Aorta (tissue), 5 donors: ENCODE measurements at regions not wholly inside any gene's neighbourhood (a gene's known extent, or its start where the extent isn't known, plus 50 kb on each side); places are given as distances from the start of the nearest gene placed in this dataset.

ENCODE experiments used
- ATAC-seq: fragments of 200-7000 bp; cut with Tn5 transposase; one replicate; pipeline ENCODE4 v1.9.1; 2022; ENCODE audit warnings: moderate library complexity; ENCODE audit not compliant: low FRiP score
- DNase-seq, 2 donors: peaks; one replicate each; pipeline ENCODE4 v3.0.0-alpha.2; 2020
- H3K27ac ChIP-seq, 2 donors: one replicate each; pipeline ENCODE4 v1.5.1; 2013; ENCODE audit warnings: low read length in 2 of 2, mild to moderate bottlenecking in 2 of 2, moderate library complexity in 2 of 2, control low read depth in 1 of 2, inconsistent platforms in 1 of 2, low read depth in 1 of 2
- H3K27me3 ChIP-seq, 2 donors: one replicate each; pipeline ENCODE4 v1.6.1; 2013; ENCODE audit warnings: control low read depth in 1 of 2, low read length in 1 of 2, mild to moderate bottlenecking in 1 of 2, moderate library complexity in 1 of 2; ENCODE audit not compliant: insufficient read depth in 2 of 2, control insufficient read depth in 1 of 2
- H3K36me3 ChIP-seq, 2 donors: one replicate each; pipeline ENCODE4 v1.6.1; 2013; ENCODE audit warnings: control low read depth in 1 of 2, low read length in 1 of 2, mild to moderate bottlenecking in 1 of 2; ENCODE audit not compliant: insufficient read depth in 2 of 2, control insufficient read depth in 1 of 2
- H3K4me1 ChIP-seq, 2 donors: one replicate each; pipeline ENCODE4 v1.6.1; 2013; ENCODE audit warnings: low read length in 2 of 2, control low read depth in 1 of 2, mild to moderate bottlenecking in 1 of 2, moderate library complexity in 1 of 2; ENCODE audit not compliant: insufficient read depth in 2 of 2, control insufficient read depth in 1 of 2
- H3K4me3 ChIP-seq, 2 donors: one replicate each; pipeline ENCODE4 v1.5.1; 2013; ENCODE audit warnings: low read length in 2 of 2, control low read depth in 1 of 2, mild to moderate bottlenecking in 1 of 2
- H3K9me3 ChIP-seq: one replicate; pipeline ENCODE4 v1.6.1; 2013; ENCODE audit warnings: mild to moderate bottlenecking, low read length; ENCODE audit not compliant: control insufficient read depth
- WGBS, 2 donors: extraction: QIAGEN DNeasy Blood & Tissue Kit; methylation state at CpG; one replicate each; pipeline ENCODE4 v1.1.7; 2013; 5-methylcytosine and 5-hydroxymethylcytosine counted together
- intact Hi-C, 2 donors: fragments of 100-400 bp; cut with DNase I; formaldehyde crosslinking; loops; one replicate each; pipeline versions ENCODE4 v1.14.2 to v1.15.0; 2022
- donor health status: healthy with polysubstance abuse.
- donor health status: Bipolar disorder and iron deficiency.
- donor health status: DM: no; HTN: no; CAD: no.
- donor health status: DM: no; HTN: no; CAD: no.
- donor health status: DM: yes; HTN: yes; CAD: no.

GRCh38 chr9:85421641-85422040 is 320.1 kb downstream of the AGTPBP1 start:
- no peaks in the 10 kb centered on the region for H3K4me1 ChIP-seq
- WGBS, 2 donors: 94 to 95% methylated on average over 5 of the region's 5 CpGs
- H3K36me3 ChIP-seq: no peaks in the 10 kb centered on the region
- H3K27me3 ChIP-seq: no peaks in the 10 kb centered on the region
- no peak overlapping the region for H3K4me3 ChIP-seq
- H3K9me3 ChIP-seq: peaks cover 1% of the 10 kb centered on the region
- ATAC-seq (no peak), DNase-seq (no peak)
- no peak overlapping the region for H3K27ac ChIP-seq
- intact Hi-C loops: no loop called here

- DNase-seq (no peak), ATAC-seq (no peak)
- Histone ChIP-seq H3K4me1 (no peaks in the 10 kb centered on the region), H3K4me3 (no peak overlapping the region), H3K36me3 (no peaks in the 10 kb centered on the region), H3K27me3 (no peaks in the 10 kb centered on the region), H3K27ac (no peak overlapping the region), H3K9me3 (peaks cover 1% of the 10 kb centered on the region)
- intact Hi-C loops: no loop called here
- WGBS, 2 donors: 41 to 56% methylated on average over 4 of the region's 4 CpGs
Observed at GRCh38 chr9:85420750-85421149, 321.0 kb downstream of the AGTPBP1 start.

- H3K27ac ChIP-seq: no peak overlapping the region
- H3K9me3 ChIP-seq: no peaks in the 10 kb centered on the region
- H3K36me3 ChIP-seq: no peaks in the 10 kb centered on the region
- H3K27me3 ChIP-seq: no peaks in the 10 kb centered on the region
- DNase-seq (no peak), ATAC-seq (no peak)
- H3K4me1 ChIP-seq: no peaks in the 10 kb centered on the region
- intact Hi-C loops: no loop called here
- 71 to 80% methylated on average over 3 of the region's 3 CpGs for WGBS, 2 donors
- H3K4me3 ChIP-seq: no peak overlapping the region
Observed at GRCh38 chr9:85417674-85418073, 324.1 kb downstream of the AGTPBP1 start.

GRCh38 chr9:85416715-85417114 is 325.0 kb downstream of the AGTPBP1 start:
- DNase-seq (no peak), ATAC-seq (no peak)
- intact Hi-C loops: no loop called here
- Histone ChIP-seq H3K36me3 (no peaks in the 10 kb centered on the region), H3K4me3 (no peak overlapping the region), H3K27ac (no peak overlapping the region), H3K4me1 (no peaks in the 10 kb centered on the region), H3K27me3 (no peaks in the 10 kb centered on the region), H3K9me3 (no peaks in the 10 kb centered on the region)
- WGBS, 2 donors: 80 to 82% methylated on average over 1 of the region's 1 CpG

GRCh38 chr9:85414390-85414789 is 327.4 kb downstream of the AGTPBP1 start:
- H3K4me3 ChIP-seq: no peak overlapping the region
- intact Hi-C loops: no loop called here
- no peaks in the 10 kb centered on the region for H3K27me3 ChIP-seq
- H3K36me3 ChIP-seq: no peaks in the 10 kb centered on the region
- H3K27ac ChIP-seq: no peak overlapping the region
- DNase-seq: no peak
- 59 to 64% methylated on average over 5 of the region's 5 CpGs for WGBS, 2 donors
- ATAC-seq: no peak
- no peaks in the 10 kb centered on the region for H3K4me1 ChIP-seq
- no peaks in the 10 kb centered on the region for H3K9me3 ChIP-seq

- H3K27ac ChIP-seq: no peak overlapping the region
- intact Hi-C loops: no loop called here
- H3K4me1 ChIP-seq: no peaks in the 10 kb centered on the region
- no peak for ATAC-seq
- WGBS, 2 donors: 80 to 81% methylated on average over 4 to 5 of the region's 5 CpGs
- no peak for DNase-seq
- H3K27me3 ChIP-seq: no peaks in the 10 kb centered on the region
- no peak overlapping the region for H3K4me3 ChIP-seq
- H3K9me3 ChIP-seq: no peaks in the 10 kb centered on the region
- H3K36me3 ChIP-seq: no peaks in the 10 kb centered on the region
Observed at GRCh38 chr9:85408494-85408893, 333.3 kb downstream of the AGTPBP1 start.

- no peak overlapping the region for H3K27ac ChIP-seq
- WGBS, 2 donors: 66 to 68% methylated on average over 6 of the region's 6 CpGs
- DNase-seq (no peak), ATAC-seq (no peak)
- no peaks in the 10 kb centered on the region for H3K27me3 ChIP-seq
- no peak overlapping the region for H3K4me3 ChIP-seq
- intact Hi-C loops: no loop called here
- H3K4me1 ChIP-seq: no peaks in the 10 kb centered on the region
- no peaks in the 10 kb centered on the region for H3K9me3 ChIP-seq
- H3K36me3 ChIP-seq: no peaks in the 10 kb centered on the region
Observed at GRCh38 chr9:85405566-85405950, 336.2 kb downstream of the AGTPBP1 start.

- 92% methylated on average over 3 of the region's 3 CpGs for WGBS, 2 donors
- H3K4me3 ChIP-seq: no peak overlapping the region
- intact Hi-C loops: no loop called here
- H3K9me3 ChIP-seq: no peaks in the 10 kb centered on the region
- no peak for DNase-seq
- H3K4me1 ChIP-seq: no peaks in the 10 kb centered on the region
- no peak for ATAC-seq
- H3K27me3 ChIP-seq: no peaks in the 10 kb centered on the region
- H3K36me3 ChIP-seq: no peaks in the 10 kb centered on the region
- no peak overlapping the region for H3K27ac ChIP-seq
Observed at GRCh38 chr9:85404911-85405565, 336.7 kb downstream of the AGTPBP1 start.

- no peak overlapping the region for H3K4me3 ChIP-seq
- ATAC-seq (no peak), DNase-seq (no peak)
- no peaks in the 10 kb centered on the region for H3K36me3 ChIP-seq
- H3K27me3 ChIP-seq: no peaks in the 10 kb centered on the region
- H3K9me3 ChIP-seq: no peaks in the 10 kb centered on the region
- WGBS, 2 donors: 42 to 51% methylated on average over 5 of the region's 5 CpGs
- no peak overlapping the region for H3K27ac ChIP-seq
- no peaks in the 10 kb centered on the region for H3K4me1 ChIP-seq
- intact Hi-C loops: no loop called here
Observed at GRCh38 chr9:85402551-85402950, 339.2 kb downstream of the AGTPBP1 start.
